Ascending aorta (tissue), 2 donors: ENCODE measurements at regions not wholly inside any gene's neighbourhood (a gene's known extent, or its start where the extent isn't known, plus 50 kb on each side); places are given as distances from the start of the nearest gene placed in this dataset.

Experiments
- DNase-seq, 2 donors: peaks; one replicate each; pipeline ENCODE4 v3.0.0-alpha.2; 2019; ENCODE audit warnings: low spot score in 2 of 2
- H3K27ac ChIP-seq, 2 donors: fragments of 200-600 bp; sonication (generic); one replicate each; pipeline ENCODE4 v1.5.1; 2016 to 2017; ENCODE audit warnings: mild to moderate bottlenecking in 1 of 2
- H3K27me3 ChIP-seq: fragments of 200-600 bp; sonication (generic); one replicate; pipeline ENCODE4 v1.5.1; 2017
- H3K36me3 ChIP-seq, 2 donors: fragments of 200-600 bp; sonication (generic); one replicate each; pipeline ENCODE4 v1.5.1; 2016
- H3K4me1 ChIP-seq, 2 donors: fragments of 200-600 bp; sonication (generic); one replicate each; pipeline ENCODE4 v1.5.1; 2016 to 2017; ENCODE audit warnings: mild to moderate bottlenecking in 1 of 2
- H3K4me3 ChIP-seq, 2 donors: fragments of 200-600 bp; sonication (generic); one replicate each; pipeline ENCODE4 v1.5.1; 2016 to 2017; ENCODE audit warnings: mild to moderate bottlenecking in 1 of 2
- H3K9me3 ChIP-seq, 2 donors: fragments of 200-600 bp; sonication (generic); one replicate each; pipeline ENCODE4 v1.5.1; 2016
- intact Hi-C: fragments of 100-400 bp; cut with DNase I; formaldehyde crosslinking; loops from one replicate; pipeline ENCODE4 v1.15.1; 2023
- TF ChIP-seq, protein P1 (sequence below), 3 experiments: fragments of 200-600 bp in 2 of 3; fragments of 450-650 bp in 1 of 3; sonication (generic) in 2 of 3; IDR thresholded peaks; one replicate each; pipeline ENCODE4 v1.5.1; 2016 to 2019; ENCODE audit warnings: antibody characterized with exemption in 3 of 3, mild to moderate bottlenecking in 1 of 3, moderate library complexity in 1 of 3

DNA sequence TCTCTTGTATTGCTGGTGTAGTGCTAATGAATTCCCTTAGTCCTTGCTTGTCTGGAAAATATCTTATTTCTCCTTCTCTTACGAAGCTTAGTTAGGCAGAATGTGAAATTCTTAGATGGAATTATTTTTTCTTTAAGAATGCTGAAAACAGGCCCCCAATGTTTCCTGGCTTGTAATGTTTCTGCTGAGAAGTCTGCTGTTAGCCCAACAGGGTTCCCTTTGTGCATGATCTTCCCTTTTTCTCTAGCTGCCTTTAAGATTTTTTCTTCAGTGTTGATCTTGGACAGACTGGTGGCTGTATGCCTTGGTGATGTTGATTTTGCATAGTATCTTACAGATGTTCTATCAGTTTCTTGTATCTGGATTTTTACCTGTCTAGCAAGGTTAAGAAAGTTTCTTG lies 191.3 kb upstream of the DMRTA1 start:
- Histone ChIP-seq H3K27ac (no peak overlapping the region), H3K4me3 (no peak overlapping the region), H3K27me3 (no peaks in the 10 kb centered on the region), H3K4me1 (no peaks in the 10 kb centered on the region), H3K36me3 (no peaks in the 10 kb centered on the region), H3K9me3 (peaks cover 0 to 28% of the 10 kb centered on the region in 2 donors)
- no peak for DNase-seq
- intact Hi-C loops = no loop called here
- TF ChIP-seq, protein P1, sequence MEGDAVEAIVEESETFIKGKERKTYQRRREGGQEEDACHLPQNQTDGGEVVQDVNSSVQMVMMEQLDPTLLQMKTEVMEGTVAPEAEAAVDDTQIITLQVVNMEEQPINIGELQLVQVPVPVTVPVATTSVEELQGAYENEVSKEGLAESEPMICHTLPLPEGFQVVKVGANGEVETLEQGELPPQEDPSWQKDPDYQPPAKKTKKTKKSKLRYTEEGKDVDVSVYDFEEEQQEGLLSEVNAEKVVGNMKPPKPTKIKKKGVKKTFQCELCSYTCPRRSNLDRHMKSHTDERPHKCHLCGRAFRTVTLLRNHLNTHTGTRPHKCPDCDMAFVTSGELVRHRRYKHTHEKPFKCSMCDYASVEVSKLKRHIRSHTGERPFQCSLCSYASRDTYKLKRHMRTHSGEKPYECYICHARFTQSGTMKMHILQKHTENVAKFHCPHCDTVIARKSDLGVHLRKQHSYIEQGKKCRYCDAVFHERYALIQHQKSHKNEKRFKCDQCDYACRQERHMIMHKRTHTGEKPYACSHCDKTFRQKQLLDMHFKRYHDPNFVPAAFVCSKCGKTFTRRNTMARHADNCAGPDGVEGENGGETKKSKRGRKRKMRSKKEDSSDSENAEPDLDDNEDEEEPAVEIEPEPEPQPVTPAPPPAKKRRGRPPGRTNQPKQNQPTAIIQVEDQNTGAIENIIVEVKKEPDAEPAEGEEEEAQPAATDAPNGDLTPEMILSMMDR (IDR thresholded peaks at IDR 0.05) = no peak

DNA sequence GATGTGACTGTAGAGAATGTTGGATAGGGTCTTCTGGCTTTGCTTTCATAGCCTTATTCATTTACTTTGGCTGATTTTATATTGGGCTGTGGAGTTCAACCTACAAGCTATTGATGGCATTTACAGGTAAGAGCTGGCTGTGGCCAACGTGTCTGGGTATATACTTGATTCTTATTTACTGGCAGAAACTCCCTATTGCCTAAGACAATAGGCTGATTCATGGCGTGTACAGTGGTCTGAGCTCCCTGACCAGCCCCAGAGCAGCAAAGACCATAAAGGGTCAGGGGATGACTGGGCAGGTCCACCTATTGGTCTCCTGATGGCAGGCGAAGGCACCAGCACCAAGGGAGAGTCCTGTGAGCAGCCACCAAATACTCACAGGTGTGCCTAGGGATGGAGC lies 190.2 kb upstream of the DMRTA1 start:
- no peaks in the 10 kb centered on the region for H3K36me3 ChIP-seq
- peaks cover 0 to 17% of the 10 kb centered on the region in 2 donors for H3K9me3 ChIP-seq
- no peak for DNase-seq

DNA sequence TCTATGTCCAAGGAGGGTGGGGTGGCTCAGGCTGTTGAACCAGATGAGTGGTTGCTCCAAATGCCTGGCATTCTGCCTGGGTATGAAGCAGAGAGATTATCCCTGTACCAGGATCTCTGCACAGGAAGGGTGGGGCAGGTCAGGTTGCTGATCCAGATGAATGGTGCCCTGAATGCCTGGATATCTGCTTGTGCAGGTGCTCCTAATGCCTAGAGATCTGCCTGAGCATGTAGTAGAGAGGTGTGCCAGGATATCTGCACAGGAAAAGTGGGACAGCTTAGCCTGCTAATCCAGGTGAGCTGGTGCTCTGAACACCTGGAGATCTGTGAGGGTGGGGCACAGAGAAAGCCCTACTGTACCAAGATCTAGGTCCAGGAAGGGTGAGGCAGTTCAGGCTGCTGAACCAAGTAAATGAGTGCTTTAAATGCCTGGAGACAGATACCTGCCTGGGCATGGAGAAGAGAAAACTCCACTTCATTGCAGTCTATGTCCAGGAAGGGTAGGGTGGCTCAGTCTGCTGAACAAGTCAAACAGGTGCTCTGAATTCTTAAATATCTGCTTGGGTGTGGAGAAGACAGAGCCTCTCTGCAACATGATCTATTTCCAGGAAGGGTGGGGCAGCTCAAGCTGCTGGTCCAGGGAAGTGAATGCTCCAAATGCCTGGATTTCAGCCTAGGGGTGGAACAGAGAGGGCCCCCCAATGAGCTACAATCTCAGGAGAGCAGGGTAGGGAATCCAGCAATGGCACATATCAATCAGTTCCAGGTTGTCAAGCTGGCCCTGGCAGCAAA lies 189.4 kb upstream of the DMRTA1 start:
- intact Hi-C loops = no loop called here
- Histone ChIP-seq H3K36me3 (no peaks in the 10 kb centered on the region), H3K27ac (no peak overlapping the region), H3K9me3 (peaks cover 0 to 13% of the 10 kb centered on the region in 2 donors), H3K4me3 (no peak overlapping the region), H3K27me3 (no peaks in the 10 kb centered on the region), H3K4me1 (no peaks in the 10 kb centered on the region)
- DNase-seq = no peak
- TF ChIP-seq, protein P1 (IDR thresholded peaks at IDR 0.05) = no peak

More for the DNA sequence above, 190.2 kb upstream of the DMRTA1 start:
- intact Hi-C loops = no loop called here
- TF ChIP-seq, protein P1 (IDR thresholded peaks at IDR 0.05) = no peak
- no peak overlapping the region for H3K4me3 ChIP-seq
- no peak overlapping the region for H3K27ac ChIP-seq
- no peaks in the 10 kb centered on the region for H3K4me1 ChIP-seq
- H3K27me3 ChIP-seq = no peaks in the 10 kb centered on the region

DNA sequence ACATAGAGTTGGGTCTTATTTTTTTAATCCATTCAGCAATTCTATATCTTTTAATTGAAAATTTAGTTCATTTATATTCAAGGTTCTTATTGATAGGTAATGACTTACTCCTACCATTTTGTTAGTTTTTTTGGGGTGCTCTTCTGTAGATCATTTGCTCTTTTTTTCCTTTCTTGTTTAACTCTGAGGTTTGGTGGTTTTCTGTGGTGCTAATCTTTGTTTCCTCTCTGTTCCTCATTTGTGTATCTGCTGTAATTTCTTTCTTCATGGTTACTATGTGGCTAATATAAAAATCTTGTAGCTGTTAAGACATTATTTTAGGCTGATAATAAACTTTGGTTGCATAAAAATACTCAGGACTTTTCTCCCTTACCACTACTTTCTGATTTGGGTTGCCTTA lies 181.6 kb upstream of the DMRTA1 start:
- Histone ChIP-seq H3K4me3 (no peak overlapping the region), H3K4me1 (no peaks in the 10 kb centered on the region), H3K36me3 (no peaks in the 10 kb centered on the region), H3K27me3 (no peaks in the 10 kb centered on the region), H3K9me3 (peaks cover 0 to 20% of the 10 kb centered on the region in 2 donors), H3K27ac (no peak overlapping the region)
- DNase-seq = no peak
- TF ChIP-seq, protein P1 (IDR thresholded peaks at IDR 0.05) = no peak
- intact Hi-C loops = no loop called here

DNA sequence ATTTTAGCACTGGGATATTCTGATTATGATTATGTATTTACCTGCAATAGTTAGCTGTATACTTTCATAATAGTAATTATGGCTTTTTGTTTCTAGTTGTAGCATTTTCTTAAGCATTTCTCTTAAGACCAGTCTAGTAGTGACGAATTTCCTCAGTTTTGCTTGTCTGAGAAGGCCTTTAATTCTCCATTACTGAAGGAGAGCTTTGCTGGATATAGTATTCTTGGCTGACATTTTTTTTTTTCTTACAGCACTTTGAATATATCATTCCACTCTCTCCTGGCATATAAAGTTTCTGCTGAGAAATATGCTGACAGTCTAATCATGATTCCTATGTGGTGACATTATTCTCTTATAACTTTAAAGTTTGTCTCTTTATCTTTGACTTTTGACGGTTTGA lies 181.1 kb upstream of the DMRTA1 start:
- H3K4me1 ChIP-seq = no peaks in the 10 kb centered on the region
- TF ChIP-seq, protein P1 (IDR thresholded peaks at IDR 0.05) = no peak
- H3K27ac ChIP-seq = no peak overlapping the region
- H3K27me3 ChIP-seq = no peaks in the 10 kb centered on the region
- no peak for DNase-seq
- peaks cover 0 to 20% of the 10 kb centered on the region in 2 donors for H3K9me3 ChIP-seq
- H3K4me3 ChIP-seq = no peak overlapping the region
- H3K36me3 ChIP-seq = no peaks in the 10 kb centered on the region
- intact Hi-C loops = no loop called here
